ES-I3 (cell line): ENCODE measurements at regions not wholly inside any gene's neighbourhood (a gene's known extent, or its start where the extent isn't known, plus 50 kb on each side); places are given as distances from the start of the nearest gene placed in this dataset.

ENCODE experiments used
- H3K36me3 ChIP-seq: 2 replicates; pipeline ENCODE4 v1.6.1; 2013; ENCODE audit warnings: mild to moderate bottlenecking, low read length, control low read depth, moderate library complexity; ENCODE audit not compliant: insufficient read depth
- H3K4me1 ChIP-seq: 2 replicates; pipeline ENCODE4 v1.6.1; 2013; ENCODE audit warnings: mild to moderate bottlenecking, control low read depth, low read length; ENCODE audit not compliant: insufficient read depth
- H3K9ac ChIP-seq: 2 replicates; pipeline ENCODE4 v1.6.1; 2013; ENCODE audit warnings: low read depth, mild to moderate bottlenecking, low read length, moderate library complexity
- H3K9me3 ChIP-seq: 2 replicates; pipeline ENCODE4 v1.6.1; 2013; ENCODE audit warnings: mild to moderate bottlenecking, low read length, moderate library complexity; ENCODE audit not compliant: control insufficient read depth, insufficient read depth

DNA sequence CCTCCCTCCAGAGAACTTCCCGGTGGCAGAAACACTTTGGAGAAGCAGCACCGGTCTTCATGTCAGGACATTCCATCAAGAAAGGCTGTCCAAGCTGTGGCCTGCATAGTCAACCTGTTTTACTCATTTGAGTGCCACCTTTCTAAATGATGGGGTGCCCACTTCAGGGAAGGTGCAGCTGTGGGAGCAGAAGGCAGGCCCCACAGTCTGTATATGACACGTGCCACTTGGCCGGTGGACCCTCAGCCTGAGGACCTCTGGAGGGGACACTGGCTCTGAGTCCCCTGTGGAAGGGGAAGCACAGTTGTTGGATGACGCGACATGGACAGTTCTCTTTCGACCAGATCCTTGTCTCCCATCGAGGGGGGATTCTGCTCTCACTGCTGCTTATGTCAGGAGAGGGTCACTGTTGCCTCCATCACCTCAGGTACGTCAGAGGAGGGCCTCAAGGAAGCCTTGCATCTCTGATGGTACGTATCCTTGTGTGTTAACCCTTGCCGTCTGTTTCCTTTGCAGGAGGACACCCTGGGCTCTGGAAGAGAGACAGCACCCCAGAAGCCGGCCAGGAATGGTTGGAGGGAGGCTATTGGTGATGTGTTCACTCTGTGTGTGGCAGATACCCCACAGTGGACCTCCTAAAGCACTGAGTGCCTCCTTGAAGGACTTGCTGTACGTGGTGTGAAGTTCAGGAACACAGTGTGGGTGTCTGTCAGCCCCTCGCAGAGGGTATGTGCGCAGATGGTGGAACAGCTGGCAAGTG, 132.1 kb upstream of the RTL1 start:
- no peaks in the 10 kb centered on the region for H3K36me3 ChIP-seq
- H3K4me1 ChIP-seq, result no peaks in the 10 kb centered on the region
- H3K9me3 ChIP-seq, result no peaks in the 10 kb centered on the region
- H3K9ac ChIP-seq, result no peak overlapping the region

DNA sequence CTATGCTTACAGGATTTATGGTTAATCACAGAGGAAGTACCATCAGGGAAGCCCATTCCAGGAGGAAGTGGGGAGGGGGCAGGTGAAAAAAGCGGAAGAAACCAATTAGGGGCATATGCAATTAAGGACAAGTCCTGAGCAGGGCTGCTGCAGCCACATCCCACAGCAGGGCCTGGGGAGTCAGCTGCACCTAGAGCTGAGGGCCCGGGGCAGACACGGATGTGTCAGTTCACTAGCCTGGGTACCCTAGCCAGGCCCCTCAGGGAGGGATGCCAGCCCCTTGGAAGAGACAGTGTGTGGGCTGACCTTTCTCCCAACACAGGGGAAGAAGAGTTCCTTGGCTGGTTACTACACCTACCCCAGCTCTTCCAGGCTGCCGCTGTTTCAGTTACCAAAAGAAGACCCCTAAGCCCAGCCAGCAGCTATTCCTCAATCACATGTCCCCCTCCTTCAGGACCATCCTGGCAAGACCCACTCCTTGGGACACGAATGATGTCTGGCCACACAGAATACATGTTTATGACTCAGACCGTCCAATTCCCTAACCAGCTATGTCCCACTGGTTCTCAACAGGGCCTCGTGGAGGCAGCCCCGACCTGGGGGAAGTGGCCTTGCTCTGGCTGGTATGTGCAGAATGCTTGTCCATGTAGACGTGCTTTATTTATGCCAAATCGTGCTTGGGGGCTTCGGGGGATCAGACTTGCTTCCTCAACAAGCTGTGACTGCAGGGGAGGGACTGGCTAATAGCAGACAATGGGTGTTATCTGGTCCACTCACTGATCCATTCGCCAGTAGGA, 133.7 kb upstream of the RTL1 start:
- Histone ChIP-seq H3K4me1 (no peaks in the 10 kb centered on the region), H3K36me3 (no peaks in the 10 kb centered on the region), H3K9ac (no peak overlapping the region), H3K9me3 (no peaks in the 10 kb centered on the region)

DNA sequence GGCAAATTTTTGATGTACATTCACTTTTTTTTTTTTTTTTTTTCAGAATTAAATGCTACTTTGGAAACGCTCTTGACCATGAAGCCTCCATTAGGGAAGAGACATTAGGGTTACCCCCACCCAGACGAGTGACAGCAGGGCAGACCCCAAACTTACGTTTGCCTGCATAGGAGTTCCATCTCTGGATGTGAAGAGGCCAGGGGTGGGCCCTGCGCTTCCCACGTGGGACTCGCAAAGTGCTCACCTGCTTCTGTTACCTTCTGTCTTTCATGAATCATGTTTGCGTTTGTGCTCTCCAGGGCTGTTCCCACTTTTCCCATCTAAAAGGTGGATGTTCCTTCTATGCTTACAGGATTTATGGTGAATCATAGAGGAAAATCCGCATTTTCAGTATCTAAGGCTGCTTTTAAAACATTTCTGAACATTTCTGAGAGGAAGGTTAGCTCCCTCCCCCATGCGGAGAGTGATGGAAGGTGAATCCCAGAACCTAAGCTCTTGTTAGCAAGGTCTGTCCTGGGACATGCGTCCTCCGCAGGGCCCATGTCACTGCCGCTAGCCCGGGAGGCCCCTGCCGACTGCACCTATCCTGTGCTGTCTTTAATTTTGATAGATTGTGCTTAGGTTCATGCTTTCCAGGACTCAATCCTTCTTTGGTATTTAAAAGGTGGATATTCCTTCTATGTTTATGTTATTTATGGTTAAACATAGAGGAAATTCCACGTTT, 135.7 kb upstream of the RTL1 start:
- no peaks in the 10 kb centered on the region for H3K36me3 ChIP-seq
- H3K9ac ChIP-seq, result no peak overlapping the region
- no peaks in the 10 kb centered on the region for H3K9me3 ChIP-seq
- H3K4me1 ChIP-seq, result no peaks in the 10 kb centered on the region

DNA sequence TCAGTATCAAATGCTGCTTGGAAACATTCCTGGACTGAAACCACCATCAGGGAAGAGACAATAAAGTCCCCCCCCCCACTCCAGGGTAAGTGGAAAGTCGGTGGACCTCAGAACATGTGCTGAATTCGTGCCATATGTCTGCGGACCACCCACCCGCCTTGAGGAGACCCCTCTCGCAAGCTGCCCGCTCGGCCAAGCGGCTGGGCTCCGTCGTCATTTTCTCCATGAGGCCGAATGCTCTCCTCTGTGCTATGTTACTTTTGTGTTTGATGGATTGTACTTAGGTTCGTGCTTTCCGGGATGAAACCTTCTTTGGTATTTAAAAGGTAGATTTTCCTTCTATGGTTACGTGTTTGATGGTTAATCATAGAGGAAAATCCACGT, 136.2 kb upstream of the RTL1 start:
- Histone ChIP-seq H3K36me3 (no peaks in the 10 kb centered on the region), H3K9ac (no peak overlapping the region), H3K4me1 (no peaks in the 10 kb centered on the region), H3K9me3 (no peaks in the 10 kb centered on the region)

DNA sequence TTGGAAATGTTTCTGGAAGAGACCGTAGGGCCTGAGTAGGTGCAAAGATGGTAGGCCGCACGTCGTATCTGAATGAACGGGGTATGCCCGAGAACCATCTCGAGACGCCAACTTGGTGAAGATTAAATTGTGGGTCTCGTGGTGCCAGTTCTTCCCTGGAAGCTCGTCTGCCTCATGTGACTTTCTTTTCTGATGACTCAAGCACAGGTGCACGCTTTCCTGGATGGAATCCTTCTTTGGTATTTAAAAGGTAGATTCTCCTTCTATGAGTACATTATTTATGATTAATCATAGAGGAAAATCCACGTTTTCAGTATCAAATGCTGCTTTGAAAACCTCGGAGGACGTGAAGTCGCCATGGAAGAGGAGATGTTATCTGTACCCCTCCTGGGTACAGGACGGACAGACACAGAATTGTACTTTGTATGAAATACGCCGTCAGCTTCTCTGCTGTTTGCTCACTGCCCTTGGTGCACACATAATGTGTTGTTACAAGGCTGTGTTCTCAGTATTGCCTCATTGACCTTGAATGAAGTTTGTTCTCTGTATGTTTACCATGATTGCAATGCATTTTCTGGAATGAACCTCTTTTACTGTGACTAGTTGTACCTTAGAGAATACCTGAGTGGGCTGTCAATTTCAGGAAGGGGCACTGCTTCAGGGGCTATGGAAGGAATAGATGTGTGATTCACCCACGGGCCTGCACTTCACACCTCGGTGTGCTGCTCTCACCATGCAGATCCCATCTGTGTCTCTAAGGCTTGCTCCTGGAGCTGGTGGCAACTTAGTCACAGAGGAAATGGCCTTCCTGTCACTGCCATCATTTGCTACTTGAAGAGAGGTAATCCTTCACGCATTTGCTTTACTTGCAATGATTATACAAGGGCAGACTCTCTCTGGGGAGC, 137.3 kb upstream of the RTL1 start:
- H3K36me3 ChIP-seq, result no peaks in the 10 kb centered on the region
- no peaks in the 10 kb centered on the region for H3K9me3 ChIP-seq
- H3K4me1 ChIP-seq, result no peaks in the 10 kb centered on the region
- H3K9ac ChIP-seq, result no peak overlapping the region

DNA sequence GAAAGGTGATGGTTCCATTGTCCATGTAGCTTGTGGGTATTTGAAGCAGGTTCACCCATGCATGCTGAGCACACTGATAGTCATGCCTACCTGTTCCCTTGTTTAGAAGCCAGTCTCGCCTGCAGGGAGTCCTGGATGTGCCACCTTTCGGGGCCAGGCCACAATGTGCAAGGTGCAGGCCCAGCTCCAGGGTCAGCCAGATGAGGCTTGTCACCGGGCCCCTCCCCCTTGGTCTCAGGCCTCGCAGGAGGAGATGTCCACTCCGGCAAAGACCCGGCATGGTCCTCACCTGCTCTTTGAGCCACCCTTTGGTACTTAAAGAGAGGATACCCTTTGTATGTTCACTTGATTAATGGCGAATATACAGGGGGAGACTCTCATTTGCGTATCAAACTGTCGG, 140.4 kb upstream of the RTL1 start:
- H3K9me3 ChIP-seq, result no peaks in the 10 kb centered on the region
- H3K9ac ChIP-seq, result no peak overlapping the region
- no peaks in the 10 kb centered on the region for H3K4me1 ChIP-seq
- H3K36me3 ChIP-seq, result no peaks in the 10 kb centered on the region

DNA sequence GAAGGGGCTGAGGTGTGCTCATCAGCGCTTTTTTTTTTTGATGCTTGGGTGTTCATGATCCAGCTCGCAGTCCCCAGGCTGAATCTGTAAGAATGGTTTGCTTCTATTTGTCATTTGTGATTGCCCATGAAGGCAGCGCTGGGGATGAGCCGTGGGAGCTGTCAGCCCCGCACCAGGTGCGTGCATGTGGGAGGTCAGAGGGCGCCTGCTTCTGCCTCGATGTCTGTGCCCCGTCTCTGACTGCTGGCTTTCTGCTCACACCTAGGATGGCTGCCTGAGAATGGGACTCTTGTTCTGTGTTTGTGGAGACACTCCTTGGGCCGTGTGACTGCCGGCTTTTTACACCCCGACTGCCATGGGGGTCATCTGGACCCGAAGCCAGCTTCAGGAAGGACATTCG, 141.2 kb upstream of the RTL1 start:
- no peaks in the 10 kb centered on the region for H3K4me1 ChIP-seq
- no peaks in the 10 kb centered on the region for H3K9me3 ChIP-seq
- no peak overlapping the region for H3K9ac ChIP-seq
- no peaks in the 10 kb centered on the region for H3K36me3 ChIP-seq

DNA sequence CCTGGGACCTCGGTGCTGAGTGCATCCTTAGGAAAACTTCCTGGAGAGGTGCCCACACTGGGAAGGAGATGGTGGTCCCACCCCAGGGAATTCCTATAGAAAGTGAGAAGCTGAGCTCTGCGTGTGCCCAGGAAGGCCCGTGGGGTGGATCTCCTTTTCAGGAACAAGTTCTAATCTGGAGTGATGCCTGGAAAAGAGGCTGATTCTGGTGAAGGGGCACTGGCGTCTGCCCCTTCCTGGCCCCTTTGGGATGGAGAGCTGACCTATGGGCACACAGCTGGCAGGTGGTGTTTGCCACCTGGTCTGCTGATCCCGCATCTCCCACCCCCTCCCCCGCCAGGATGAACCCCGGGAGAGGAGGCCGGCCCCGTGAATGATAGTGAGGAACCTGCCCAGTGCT, 142.0 kb upstream of the RTL1 start:
- Histone ChIP-seq H3K9ac (no peak overlapping the region), H3K36me3 (no peaks in the 10 kb centered on the region), H3K9me3 (no peaks in the 10 kb centered on the region), H3K4me1 (no peaks in the 10 kb centered on the region)

DNA sequence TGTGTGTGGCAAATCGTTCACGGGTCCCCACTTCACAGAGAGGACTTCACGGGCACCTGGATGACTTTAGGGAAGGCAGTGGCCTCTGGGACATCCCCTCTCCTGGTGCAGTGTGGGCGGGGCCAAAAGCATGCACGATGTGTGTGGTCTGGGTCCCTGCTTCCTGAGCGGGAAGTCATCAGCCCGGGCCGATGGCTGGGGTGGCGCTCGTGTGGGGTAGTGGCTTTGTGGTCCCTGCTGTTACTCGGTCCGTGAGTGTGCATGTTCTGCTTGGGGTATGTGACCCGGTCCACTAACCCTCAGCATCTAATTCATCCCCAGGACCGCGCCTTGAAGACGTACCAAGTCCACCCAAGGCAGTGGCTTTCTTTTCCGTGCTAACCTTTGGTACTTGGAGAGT, 142.5 kb upstream of the RTL1 start:
- Histone ChIP-seq H3K36me3 (no peaks in the 10 kb centered on the region), H3K9ac (no peak overlapping the region), H3K9me3 (no peaks in the 10 kb centered on the region), H3K4me1 (no peaks in the 10 kb centered on the region)

DNA sequence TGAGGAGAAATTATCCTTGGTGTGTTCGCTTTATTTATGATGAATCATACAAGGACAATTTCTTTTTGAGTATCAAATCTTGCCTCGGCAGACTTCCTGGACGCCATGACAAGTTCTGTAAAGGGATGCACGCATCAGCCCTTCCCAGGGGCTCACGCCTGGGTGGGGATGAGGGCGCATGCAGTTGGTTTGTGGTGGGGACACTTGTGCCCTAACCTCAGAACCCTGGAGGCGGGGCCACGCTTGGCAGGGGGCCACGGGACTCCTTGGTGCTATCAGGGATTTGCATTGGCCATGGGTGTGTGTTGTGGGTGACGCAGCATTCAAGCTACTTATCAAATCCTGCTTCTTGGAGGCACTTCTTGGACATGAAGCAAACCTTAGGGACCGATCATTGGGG, 143.8 kb upstream of the RTL1 start:
- H3K9me3 ChIP-seq, result no peaks in the 10 kb centered on the region
- no peak overlapping the region for H3K9ac ChIP-seq
- H3K36me3 ChIP-seq, result no peaks in the 10 kb centered on the region
- no peaks in the 10 kb centered on the region for H3K4me1 ChIP-seq

DNA sequence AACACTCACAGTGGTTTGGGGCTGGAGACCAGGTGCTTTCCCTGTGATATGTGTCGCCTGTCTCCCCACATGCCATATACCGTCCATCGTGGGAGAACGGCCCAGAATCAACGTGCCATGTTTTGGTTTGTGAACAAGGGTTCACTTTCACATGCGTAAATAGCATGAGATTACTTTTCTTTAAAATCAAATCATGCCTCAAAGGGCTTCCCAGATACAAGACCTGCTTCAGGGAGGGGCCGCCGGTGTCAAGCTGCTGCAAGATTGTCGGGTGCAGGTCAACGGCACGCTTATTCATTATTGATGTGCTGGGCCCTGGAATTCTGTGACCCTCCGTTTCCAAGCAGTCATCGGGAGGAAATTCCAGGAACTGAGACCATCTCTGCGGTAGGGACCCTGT, 145.2 kb upstream of the RTL1 start:
- Histone ChIP-seq H3K4me1 (no peaks in the 10 kb centered on the region), H3K9ac (no peak overlapping the region), H3K36me3 (no peaks in the 10 kb centered on the region), H3K9me3 (no peaks in the 10 kb centered on the region)

DNA sequence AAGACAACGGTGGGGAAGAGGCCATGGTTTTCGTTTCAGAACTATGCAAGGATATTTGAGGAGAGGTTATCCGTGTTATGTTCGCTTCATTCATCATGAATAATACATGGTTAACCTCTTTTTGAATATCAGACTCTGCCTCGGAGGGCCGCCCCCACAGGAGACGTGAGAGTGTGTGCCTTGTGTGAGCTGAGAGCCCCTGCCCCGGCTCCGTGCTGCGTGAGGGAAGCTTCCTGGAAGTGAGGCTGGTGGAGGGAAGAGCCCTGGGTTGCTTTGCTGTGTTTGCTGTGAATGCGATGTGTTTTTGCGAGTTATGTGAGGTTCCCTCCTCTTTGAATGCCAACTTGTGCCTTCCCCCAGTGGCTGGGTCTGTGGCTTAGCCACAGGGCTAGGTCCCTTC, 146.0 kb upstream of the RTL1 start:
- H3K9me3 ChIP-seq, result no peaks in the 10 kb centered on the region
- no peaks in the 10 kb centered on the region for H3K36me3 ChIP-seq

DNA sequence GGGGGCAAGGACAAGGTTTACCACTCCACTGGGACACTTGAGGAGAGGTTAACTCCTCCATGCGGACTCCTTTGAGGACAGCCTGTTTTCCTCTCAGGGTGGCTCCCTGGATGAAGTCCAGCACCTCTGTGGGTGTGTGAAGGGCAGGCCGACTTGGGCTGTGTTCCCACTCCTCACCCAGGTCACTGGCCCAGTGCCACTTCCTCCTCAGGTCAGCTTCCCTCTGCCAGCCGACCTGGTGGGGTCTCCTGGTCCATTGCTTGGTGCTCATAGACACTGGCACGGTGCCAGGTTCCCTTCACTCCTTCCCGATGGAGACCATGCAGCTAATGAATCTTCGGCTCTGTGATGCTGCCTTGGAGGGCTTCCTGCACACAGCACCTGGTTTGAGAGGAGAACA, 146.4 kb upstream of the RTL1 start:
- H3K9me3 ChIP-seq, result no peaks in the 10 kb centered on the region
- H3K36me3 ChIP-seq, result no peaks in the 10 kb centered on the region
- no peak overlapping the region for H3K9ac ChIP-seq
- H3K4me1 ChIP-seq, result no peaks in the 10 kb centered on the region

More for the DNA sequence above, 146.0 kb upstream of the RTL1 start:
- Histone ChIP-seq H3K4me1 (no peaks in the 10 kb centered on the region), H3K9ac (no peak overlapping the region)

DNA sequence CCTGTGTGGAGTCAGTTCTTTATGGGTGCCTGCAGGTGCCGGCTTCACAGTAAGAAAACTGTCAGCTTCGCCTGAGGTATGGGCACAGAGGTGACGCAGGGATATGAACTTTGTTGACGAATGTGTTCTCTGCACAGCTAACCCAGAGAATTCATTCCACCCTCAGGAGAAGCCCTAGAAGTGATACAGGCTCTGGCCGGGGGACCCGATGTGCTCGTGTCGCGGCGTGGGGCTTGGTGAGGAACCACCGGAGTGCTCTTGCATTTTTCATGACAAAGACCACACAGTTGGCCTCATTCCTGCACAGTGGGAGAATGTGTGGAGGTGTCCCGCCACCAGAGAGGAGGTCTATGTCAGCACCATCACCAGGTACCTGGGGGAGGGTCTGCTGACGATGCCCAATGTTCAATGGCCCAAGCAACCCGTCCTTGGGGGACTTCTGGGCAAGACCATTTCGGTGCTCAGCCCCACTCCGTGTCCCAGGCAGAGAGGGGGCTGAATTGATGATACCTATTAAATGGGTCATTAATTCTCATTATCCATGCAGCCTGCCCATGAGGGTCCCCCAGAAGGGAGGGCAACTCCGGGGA, 147.5 kb upstream of the RTL1 start:
- Histone ChIP-seq H3K36me3 (no peaks in the 10 kb centered on the region), H3K9ac (no peak overlapping the region), H3K4me1 (no peaks in the 10 kb centered on the region), H3K9me3 (no peaks in the 10 kb centered on the region)
